ENCODE measurements at regions not wholly inside any gene's neighbourhood (a gene's known extent, or its start where the extent isn't known, plus 50 kb on each side); places are given as distances from the start of the nearest gene placed in this dataset.
"Not testable (repeated sequence)": the region's sequence is repeated elsewhere in the genome, so short reads cannot be mapped to it uniquely, and the experiment has no call there.

GRCh38 chr12:131634037-131634436 lies 76.9 kb upstream of the SFSWAP start:
- H3K36me3 ChIP-seq = no peaks in the 10 kb centered on the region
- no peak for DNase-seq
- no peak overlapping the region for H3K4me3 ChIP-seq
- peaks cover 0 to 40% (median 9%) of the 10 kb centered on the region in 3 donors for H3K27me3 ChIP-seq
- WGBS, 2 donors = 69% methylated on average over 5 of the region's 5 CpGs
- no peak overlapping the region for H3K27ac ChIP-seq
- H3K9me3 ChIP-seq = no peaks in the 10 kb centered on the region
- intact Hi-C loops (cut with DNase I) = no loop called here
- no peaks in the 10 kb centered on the region for H3K4me1 ChIP-seq
- no peak for TF ChIP-seq EP300 (IDR thresholded peaks at IDR 0.05)
- no peak for TF ChIP-seq POLR2A (IDR thresholded peaks at IDR 0.05)
- TF ChIP-seq CTCF (IDR thresholded peaks at IDR 0.05) = no peak
- no peak for TF ChIP-seq POLR2AphosphoS5 (IDR thresholded peaks at IDR 0.05)

GRCh38 chr12:131635012-131635411 lies 75.9 kb upstream of the SFSWAP start:
- H3K27ac ChIP-seq; H3K36me3 ChIP-seq; H3K9me3 ChIP-seq; DNase-seq; H3K4me1 ChIP-seq; H3K4me3 ChIP-seq; intact Hi-C loops (cut with DNase I): not testable (repeated sequence)
- H3K27me3 ChIP-seq = peaks cover 0 to 42% (median 8%) of the 10 kb centered on the region in 3 donors
- WGBS, 2 donors = 79 to 84% methylated on average over 2 of the region's 2 CpGs

GRCh38 chr12:131635491-131636122 lies 75.3 kb upstream of the SFSWAP start:
- no peak overlapping the region for H3K4me3 ChIP-seq
- H3K27me3 ChIP-seq = peaks cover 0 to 42% (median 8%) of the 10 kb centered on the region in 3 donors
- no peak for DNase-seq
- H3K27ac ChIP-seq = no peak overlapping the region
- intact Hi-C loops (cut with DNase I) = no loop called here
- no peaks in the 10 kb centered on the region for H3K36me3 ChIP-seq
- TF ChIP-seq POLR2AphosphoS5 (IDR thresholded peaks at IDR 0.05) (no peak), CTCF (IDR thresholded peaks at IDR 0.05) (no peak), EP300 (IDR thresholded peaks at IDR 0.05) (no peak), POLR2A (IDR thresholded peaks at IDR 0.05) (no peak)
- 75 to 82% methylated on average over 6 of the region's 6 CpGs for WGBS, 2 donors
- no peaks in the 10 kb centered on the region for H3K9me3 ChIP-seq
- H3K4me1 ChIP-seq = no peaks in the 10 kb centered on the region

- H3K9me3 ChIP-seq = no peaks in the 10 kb centered on the region
- H3K27ac ChIP-seq = no peak overlapping the region
- intact Hi-C loops (cut with DNase I) = no loop called here
- no peak for DNase-seq
- no peaks in the 10 kb centered on the region for H3K36me3 ChIP-seq
- H3K4me3 ChIP-seq = no peak overlapping the region
- H3K4me1 ChIP-seq = no peaks in the 10 kb centered on the region
- H3K27me3 ChIP-seq = peaks cover 0 to 42% (median 8%) of the 10 kb centered on the region in 3 donors
- no peak for TF ChIP-seq EP300 (IDR thresholded peaks at IDR 0.05)
- no peak for TF ChIP-seq POLR2AphosphoS5 (IDR thresholded peaks at IDR 0.05)
- TF ChIP-seq POLR2A (IDR thresholded peaks at IDR 0.05) = no peak
- TF ChIP-seq CTCF (IDR thresholded peaks at IDR 0.05) = no peak
- WGBS, 2 donors = 90 to 93% methylated on average over 8 of the region's 8 CpGs
Measured at GRCh38 chr12:131636266-131636665, 74.6 kb upstream of the SFSWAP start.

GRCh38 chr12:131636940-131637750 lies 73.7 kb upstream of the SFSWAP start:
- WGBS, 2 donors = 71 to 80% methylated on average over 18 of the region's 18 CpGs
- TF ChIP-seq CTCF (IDR thresholded peaks at IDR 0.05) (no peak), POLR2AphosphoS5 (IDR thresholded peaks at IDR 0.05) (no peak), EP300 (IDR thresholded peaks at IDR 0.05) (no peak), POLR2A (IDR thresholded peaks at IDR 0.05) (no peak)

More at GRCh38 chr12:131636940-131637750, 73.7 kb upstream of the SFSWAP start:
- no peaks in the 10 kb centered on the region for H3K4me1 ChIP-seq
- intact Hi-C loops (cut with DNase I) = no loop called here
- DNase-seq = no peak
- no peak overlapping the region for H3K4me3 ChIP-seq
- H3K27ac ChIP-seq = no peak overlapping the region
- H3K27me3 ChIP-seq = peaks cover 0 to 39% (median 8%) of the 10 kb centered on the region in 3 donors
- no peaks in the 10 kb centered on the region for H3K36me3 ChIP-seq
- H3K9me3 ChIP-seq = no peaks in the 10 kb centered on the region
